HG03039 (cell line): ENCODE measurements at regions not wholly inside any gene's neighbourhood (a gene's known extent, or its start where the extent isn't known, plus 50 kb on each side); places are given as distances from the start of the nearest gene placed in this dataset.

Source experiments
- ATAC-seq: cut with Tn5 transposase; IDR thresholded peaks from one replicate; pipeline ENCODE4 v1.9.1; 2021; ENCODE audit warnings: mild to moderate bottlenecking, moderate library complexity; ENCODE audit not compliant: unreplicated experiment

- ATAC-seq, result no peak
These were observed 723.3 kb upstream of the CELF2 start for GRCh38 chr10:10294184-10294880.

- no peak for ATAC-seq
These were observed 722.7 kb upstream of the CELF2 start for GRCh38 chr10:10294881-10295529.

GRCh38 chr10:10295537-10295936 lies 722.1 kb upstream of the CELF2 start:
- ATAC-seq, result no peak

GRCh38 chr10:10302689-10303088 lies 715.0 kb upstream of the CELF2 start:
- no peak for ATAC-seq

- ATAC-seq, result no peak
These were observed 710.6 kb upstream of the CELF2 start for GRCh38 chr10:10307036-10307435.

GRCh38 chr10:10307551-10307950 lies 710.1 kb upstream of the CELF2 start:
- ATAC-seq, result no peak

- ATAC-seq, result no peak
These were observed 707.2 kb upstream of the CELF2 start for GRCh38 chr10:10310498-10310897.

GRCh38 chr10:10311966-10312365 lies 705.7 kb upstream of the CELF2 start:
- no peak for ATAC-seq

GRCh38 chr10:10313149-10313835 lies 704.4 kb upstream of the CELF2 start:
- ATAC-seq, result no peak

- no peak for ATAC-seq
These were observed 703.0 kb upstream of the CELF2 start for GRCh38 chr10:10314626-10315025.

- ATAC-seq, result no peak
These were observed 701.7 kb upstream of the CELF2 start for GRCh38 chr10:10315989-10316388.

- ATAC-seq, result no peak
These were observed 700.5 kb upstream of the CELF2 start for GRCh38 chr10:10317151-10317550.

GRCh38 chr10:10318856-10319255 lies 698.8 kb upstream of the CELF2 start:
- no peak for ATAC-seq

GRCh38 chr10:10320956-10321355 lies 696.7 kb upstream of the CELF2 start:
- ATAC-seq, result no peak

GRCh38 chr10:10326116-10326515 lies 691.6 kb upstream of the CELF2 start:
- ATAC-seq, result no peak

GRCh38 chr10:10327934-10328333 lies 689.7 kb upstream of the CELF2 start:
- no peak for ATAC-seq

GRCh38 chr10:10330418-10330817 lies 687.3 kb upstream of the CELF2 start:
- no peak for ATAC-seq

GRCh38 chr10:10332786-10333185 lies 684.9 kb upstream of the CELF2 start:
- ATAC-seq, result no peak

- ATAC-seq, result no peak
These were observed 684.0 kb upstream of the CELF2 start for GRCh38 chr10:10333622-10334021.

GRCh38 chr10:10338339-10338738 lies 679.3 kb upstream of the CELF2 start:
- ATAC-seq, result no peak

GRCh38 chr10:10346390-10347150 lies 671.1 kb upstream of the CELF2 start:
- no peak for ATAC-seq
